ENCODE measurements at regions not wholly inside any gene's neighbourhood (a gene's known extent, or its start where the extent isn't known, plus 50 kb on each side); places are given as distances from the start of the nearest gene placed in this dataset.

DNA sequence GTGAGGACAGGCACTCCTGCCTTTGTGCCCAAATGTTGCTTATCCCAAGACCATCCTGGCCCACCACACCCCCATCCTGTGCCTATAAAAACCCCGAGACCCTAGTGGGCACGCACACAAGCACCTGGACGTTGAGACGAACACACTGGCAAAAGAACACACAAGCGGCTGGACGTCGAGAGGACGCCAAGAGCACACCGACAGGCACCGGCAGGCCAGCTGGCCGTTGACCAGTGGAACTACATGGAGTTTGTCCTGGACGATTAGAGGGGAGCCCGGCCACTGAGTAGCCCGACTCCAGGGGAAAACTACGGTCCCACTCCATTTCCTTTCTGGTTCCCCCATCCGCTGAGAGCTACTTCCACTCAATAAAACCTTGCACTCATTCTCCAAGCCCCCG lies 301.7 kb downstream of the PCDH10 start:
- H3K9me3 Mint-ChIP-seq: peaks cover 3% of the 10 kb centered on the region
- DNase-seq (no peak), ATAC-seq (no peak)
- no peaks in the 10 kb centered on the region for H3K4me1 Mint-ChIP-seq (ENCODE audit: low read depth)
- no peaks in the 10 kb centered on the region for H3K36me3 Mint-ChIP-seq (ENCODE audit: insufficient read depth)
- no peak overlapping the region for H3K4me3 Mint-ChIP-seq
- H3K27me3 Mint-ChIP-seq (ENCODE audit: low read depth): no peaks in the 10 kb centered on the region

DNA sequence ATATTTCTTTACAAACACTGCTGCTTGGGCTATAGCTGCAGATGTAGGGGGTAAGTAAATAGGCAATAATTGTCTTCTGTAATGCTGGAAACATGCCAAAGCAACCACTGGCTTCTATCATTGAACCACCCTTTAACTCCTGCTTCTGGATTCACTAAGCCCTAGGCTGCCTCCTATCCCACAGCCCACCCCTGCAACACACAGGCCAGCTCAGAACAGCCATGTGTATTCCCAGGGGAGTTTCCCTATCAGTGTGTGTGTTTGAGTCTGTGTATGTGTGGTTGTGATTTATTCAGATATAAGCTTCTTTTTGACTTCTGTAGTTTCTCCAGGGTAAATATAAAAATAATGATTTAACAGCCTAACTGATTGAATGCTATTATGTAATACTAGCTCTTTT lies 291.3 kb downstream of the PCDH10 start:
- Mint-ChIP-seq H3K27me3 (ENCODE audit: low read depth) (no peaks in the 10 kb centered on the region), H3K4me3 (no peak overlapping the region), H3K9me3 (peaks cover 4% of the 10 kb centered on the region), H3K36me3 (ENCODE audit: insufficient read depth) (no peaks in the 10 kb centered on the region), H3K4me1 (ENCODE audit: low read depth) (no peaks in the 10 kb centered on the region)
- ATAC-seq (no peak), DNase-seq (no peak)

DNA sequence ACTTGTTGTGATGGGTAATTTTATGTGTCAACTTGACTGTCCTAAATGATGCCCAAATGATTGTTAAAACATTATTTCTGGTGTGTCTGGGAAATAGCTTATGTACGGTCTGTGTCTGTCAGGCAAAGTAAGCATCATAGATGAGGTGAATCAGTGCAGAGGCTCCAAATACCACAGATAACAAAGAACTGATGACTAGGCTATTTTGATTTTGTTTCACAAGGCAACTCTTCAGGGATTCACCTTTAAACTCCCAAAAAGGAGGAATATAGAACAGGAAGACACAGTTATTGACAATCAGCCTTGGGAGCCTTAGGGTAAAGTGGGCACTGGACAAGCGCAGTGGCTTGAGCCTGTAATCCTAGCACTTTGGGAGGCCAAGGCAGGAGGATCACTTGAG lies 290.7 kb downstream of the PCDH10 start:
- H3K4me1 Mint-ChIP-seq (ENCODE audit: low read depth): no peaks in the 10 kb centered on the region

DNA sequence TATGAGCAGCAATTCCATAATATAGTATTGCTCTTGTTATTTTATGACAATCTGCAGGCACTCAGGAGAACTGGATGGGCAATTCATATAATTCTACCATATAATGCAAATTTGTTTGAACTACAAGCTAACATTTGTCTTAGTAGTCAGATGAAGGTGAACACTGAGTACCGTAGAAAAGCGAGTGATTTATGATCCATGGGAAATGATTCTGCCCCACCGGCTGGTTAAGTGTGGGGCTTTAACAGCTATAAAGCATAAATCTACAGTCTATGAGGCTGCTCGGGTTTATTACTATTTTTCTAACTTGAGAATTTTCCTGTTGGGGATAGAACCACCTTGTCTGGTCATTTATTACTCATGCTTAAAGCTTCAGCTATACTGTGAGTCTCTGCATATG lies 275.5 kb downstream of the PCDH10 start:
- Mint-ChIP-seq H3K9me3 (peaks cover 13% of the 10 kb centered on the region), H3K4me3 (no peak overlapping the region), H3K4me1 (ENCODE audit: low read depth) (no peaks in the 10 kb centered on the region), H3K36me3 (ENCODE audit: insufficient read depth) (no peaks in the 10 kb centered on the region), H3K27me3 (ENCODE audit: low read depth) (no peaks in the 10 kb centered on the region)
- no peak for DNase-seq
- no peak for ATAC-seq

More for the DNA sequence above, 290.7 kb downstream of the PCDH10 start:
- H3K9me3 Mint-ChIP-seq: peaks cover 4% of the 10 kb centered on the region
- DNase-seq (no peak), ATAC-seq (no peak)
- no peaks in the 10 kb centered on the region for H3K27me3 Mint-ChIP-seq (ENCODE audit: low read depth)
- no peaks in the 10 kb centered on the region for H3K36me3 Mint-ChIP-seq (ENCODE audit: insufficient read depth)
- no peak overlapping the region for H3K4me3 Mint-ChIP-seq

DNA sequence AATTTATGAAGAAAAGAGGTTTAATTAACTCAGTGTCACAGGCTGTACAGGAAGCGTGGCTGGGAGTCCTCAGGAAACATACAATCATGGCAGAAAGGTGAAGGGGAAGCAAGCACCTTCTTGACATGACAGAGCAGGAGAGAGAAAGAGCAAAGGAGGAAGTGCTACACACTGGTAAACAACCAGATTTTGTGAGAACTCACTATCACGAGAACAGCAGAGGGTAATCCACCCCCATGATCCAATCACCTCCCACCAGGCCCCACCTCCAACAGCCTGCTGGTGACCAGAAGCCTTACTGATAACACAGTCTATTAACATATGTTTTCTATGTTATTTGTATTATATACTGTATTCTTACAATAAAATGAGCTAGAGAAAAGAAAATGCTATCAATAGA lies 254.8 kb downstream of the PCDH10 start:
- H3K27me3 Mint-ChIP-seq (ENCODE audit: low read depth): no peaks in the 10 kb centered on the region
- ATAC-seq (no peak), DNase-seq (no peak)
- no peak overlapping the region for H3K4me3 Mint-ChIP-seq
- H3K4me1 Mint-ChIP-seq (ENCODE audit: low read depth): no peaks in the 10 kb centered on the region
- H3K36me3 Mint-ChIP-seq (ENCODE audit: insufficient read depth): no peaks in the 10 kb centered on the region
- H3K9me3 Mint-ChIP-seq: peaks cover 11% of the 10 kb centered on the region

DNA sequence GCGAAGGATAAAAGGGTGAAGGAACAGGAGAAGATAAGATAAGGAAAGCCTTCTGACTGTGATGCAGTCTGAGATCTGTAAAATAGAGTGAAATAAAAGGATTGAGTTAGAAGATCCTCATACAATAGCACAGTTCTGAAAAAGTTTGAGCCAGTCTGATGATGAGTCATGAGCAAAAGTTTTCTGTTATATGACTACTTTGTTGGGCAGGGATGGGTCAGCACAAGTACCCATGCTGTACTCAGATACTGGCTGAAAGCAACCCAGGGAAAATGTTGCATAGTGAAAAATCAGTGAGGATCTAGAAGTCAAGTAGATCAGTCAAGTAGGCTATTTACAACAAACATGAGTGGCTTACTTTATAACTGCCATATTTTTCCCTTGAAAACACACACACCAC lies 253.5 kb downstream of the PCDH10 start:
- no peak overlapping the region for H3K4me3 Mint-ChIP-seq
- no peaks in the 10 kb centered on the region for H3K27me3 Mint-ChIP-seq (ENCODE audit: low read depth)
- ATAC-seq (no peak), DNase-seq (no peak)
- H3K36me3 Mint-ChIP-seq (ENCODE audit: insufficient read depth): no peaks in the 10 kb centered on the region
- peaks cover 18% of the 10 kb centered on the region for H3K9me3 Mint-ChIP-seq
- H3K4me1 Mint-ChIP-seq (ENCODE audit: low read depth): no peaks in the 10 kb centered on the region

DNA sequence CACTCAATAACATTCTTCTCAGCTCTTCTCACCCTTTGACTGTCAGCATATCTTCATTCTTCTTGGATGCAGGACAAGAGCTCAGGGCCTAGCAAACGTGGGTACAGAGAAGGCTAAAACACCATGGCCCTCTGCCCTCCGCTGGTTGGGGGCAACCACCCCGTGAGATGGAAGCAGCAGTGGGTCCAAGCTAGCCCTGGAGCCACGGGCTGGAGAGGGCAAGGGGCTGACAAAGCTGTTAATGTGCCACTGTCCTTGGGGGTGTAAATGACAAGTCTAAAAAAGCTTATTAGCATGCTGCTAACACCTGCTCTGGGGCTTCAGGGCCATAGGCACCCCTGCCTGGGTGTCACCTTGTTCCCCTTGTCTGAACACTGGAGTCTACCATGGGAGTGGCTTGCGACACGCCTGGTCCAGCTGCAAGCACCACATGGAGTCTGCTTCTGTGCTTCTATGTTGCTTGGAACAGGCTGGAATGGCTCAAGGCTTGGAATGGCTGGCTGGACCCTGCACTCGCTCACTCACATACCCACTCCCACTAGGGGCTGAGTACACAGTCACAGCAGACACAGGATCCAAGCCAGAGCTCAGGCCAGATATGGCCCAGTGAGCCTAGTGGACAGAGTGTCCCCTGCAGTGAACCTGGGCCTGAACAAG lies 246.0 kb downstream of the PCDH10 start:
- no peak overlapping the region for H3K4me3 Mint-ChIP-seq
- no peak for DNase-seq
- H3K36me3 Mint-ChIP-seq (ENCODE audit: insufficient read depth): no peaks in the 10 kb centered on the region
- H3K4me1 Mint-ChIP-seq (ENCODE audit: low read depth): no peaks in the 10 kb centered on the region
- H3K9me3 Mint-ChIP-seq: peaks cover 10% of the 10 kb centered on the region
- peak in 1 of 2 donors; percentile 23 for ATAC-seq
- no peaks in the 10 kb centered on the region for H3K27me3 Mint-ChIP-seq (ENCODE audit: low read depth)

DNA sequence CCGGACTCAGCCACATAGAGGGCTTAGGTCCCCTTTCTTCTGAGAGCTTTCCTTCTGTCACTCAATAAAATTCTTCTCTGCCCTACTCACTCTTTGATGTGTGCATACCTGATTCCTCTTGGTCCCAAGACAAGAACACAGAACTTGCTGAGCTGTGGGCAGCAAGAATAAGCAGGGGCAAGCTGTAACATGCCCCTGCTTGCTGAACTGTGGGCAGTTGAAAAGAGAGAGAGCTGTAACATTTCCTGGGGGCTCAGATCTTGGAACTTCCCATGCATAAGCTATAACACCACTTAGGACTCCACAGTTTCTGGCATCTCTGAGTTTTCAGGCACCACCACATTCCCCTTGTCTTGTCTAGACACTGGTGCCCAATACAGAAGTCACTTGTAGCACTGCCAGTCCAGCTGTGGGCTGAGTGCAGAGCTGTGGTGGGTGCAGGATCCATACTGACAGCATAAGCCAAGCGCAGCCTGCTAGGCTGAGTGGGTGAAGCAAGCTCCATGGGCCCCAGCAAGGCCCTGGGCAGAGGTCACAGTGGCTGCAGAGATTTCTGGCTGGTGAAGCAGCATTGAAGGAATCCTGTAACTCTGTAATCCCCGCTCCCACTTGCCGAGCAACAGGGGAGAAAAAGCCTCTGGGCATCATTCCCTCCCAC lies 241.2 kb downstream of the PCDH10 start:
- H3K27me3 Mint-ChIP-seq (ENCODE audit: low read depth): no peaks in the 10 kb centered on the region
- no peaks in the 10 kb centered on the region for H3K4me1 Mint-ChIP-seq (ENCODE audit: low read depth)
- DNase-seq: no peak
- no peaks in the 10 kb centered on the region for H3K36me3 Mint-ChIP-seq (ENCODE audit: insufficient read depth)
- H3K9me3 Mint-ChIP-seq: no peaks in the 10 kb centered on the region
- ATAC-seq: no peak
- H3K4me3 Mint-ChIP-seq: no peak overlapping the region

DNA sequence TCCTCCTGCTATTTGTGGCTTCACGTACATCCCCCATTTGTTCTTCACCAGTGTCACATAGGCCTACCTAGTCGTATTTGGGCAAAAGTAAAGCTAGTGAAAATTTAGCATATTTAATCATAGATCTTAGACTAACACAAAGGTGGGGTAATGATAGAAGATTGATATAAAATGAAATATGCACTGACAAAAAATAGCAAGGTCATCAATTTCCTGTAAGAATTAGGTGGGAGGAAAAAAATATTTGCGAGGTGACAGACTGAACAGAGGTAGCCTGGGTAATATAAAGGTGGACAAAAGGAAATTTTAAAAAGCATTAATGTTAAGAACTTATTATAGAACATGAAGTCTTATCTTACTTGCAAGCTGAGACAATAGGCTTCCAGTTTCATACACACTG lies 239.9 kb downstream of the PCDH10 start:
- H3K9me3 Mint-ChIP-seq: no peaks in the 10 kb centered on the region

DNA sequence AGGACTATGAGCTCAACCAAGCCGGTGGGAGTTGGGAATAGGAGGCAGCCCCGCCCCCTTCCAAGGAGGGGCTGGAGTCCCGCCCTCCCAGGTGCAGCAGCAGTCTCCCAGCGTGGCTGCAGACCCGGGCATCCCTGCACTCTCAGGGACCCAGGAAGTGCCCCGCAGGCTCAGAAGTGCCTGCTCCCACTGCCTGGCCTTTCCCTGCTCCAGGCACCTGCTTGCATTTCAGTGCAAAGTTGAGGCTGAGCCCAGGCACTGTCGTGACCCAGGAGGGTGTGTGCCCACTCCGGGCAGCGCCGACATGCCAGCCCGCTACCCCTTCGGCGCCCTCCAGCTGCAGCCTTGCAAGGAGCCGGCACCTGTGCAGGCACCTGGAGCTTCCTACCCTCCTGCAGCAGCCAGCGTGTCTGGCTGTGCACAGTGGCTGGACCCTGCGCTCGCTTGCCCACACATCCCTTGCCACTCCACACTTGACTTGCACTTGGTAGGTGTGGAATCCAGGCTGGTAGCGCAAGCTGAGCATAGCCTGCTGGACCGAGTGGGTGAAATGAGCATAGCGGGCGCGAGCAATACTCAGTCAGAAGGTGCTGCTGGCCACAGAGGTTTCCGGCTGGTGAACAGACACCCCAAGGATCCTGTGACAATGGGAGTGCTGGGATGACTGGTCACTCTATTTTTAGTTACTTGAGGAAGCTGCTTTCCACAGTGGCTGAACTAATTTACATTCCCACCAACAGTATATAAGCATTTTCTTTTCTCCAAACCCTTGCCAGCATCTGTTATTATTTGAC lies 236.3 kb downstream of the PCDH10 start:
- ATAC-seq (no peak), DNase-seq (no peak)
- Mint-ChIP-seq H3K36me3 (ENCODE audit: insufficient read depth) (no peaks in the 10 kb centered on the region), H3K9me3 (no peaks in the 10 kb centered on the region), H3K27me3 (ENCODE audit: low read depth) (no peaks in the 10 kb centered on the region), H3K4me3 (no peak overlapping the region), H3K4me1 (ENCODE audit: low read depth) (no peaks in the 10 kb centered on the region)

More for the DNA sequence above, 239.9 kb downstream of the PCDH10 start:
- H3K36me3 Mint-ChIP-seq (ENCODE audit: insufficient read depth): no peaks in the 10 kb centered on the region
- H3K27me3 Mint-ChIP-seq (ENCODE audit: low read depth): no peaks in the 10 kb centered on the region
- DNase-seq (no peak), ATAC-seq (no peak)
- H3K4me3 Mint-ChIP-seq: no peak overlapping the region
- no peaks in the 10 kb centered on the region for H3K4me1 Mint-ChIP-seq (ENCODE audit: low read depth)

DNA sequence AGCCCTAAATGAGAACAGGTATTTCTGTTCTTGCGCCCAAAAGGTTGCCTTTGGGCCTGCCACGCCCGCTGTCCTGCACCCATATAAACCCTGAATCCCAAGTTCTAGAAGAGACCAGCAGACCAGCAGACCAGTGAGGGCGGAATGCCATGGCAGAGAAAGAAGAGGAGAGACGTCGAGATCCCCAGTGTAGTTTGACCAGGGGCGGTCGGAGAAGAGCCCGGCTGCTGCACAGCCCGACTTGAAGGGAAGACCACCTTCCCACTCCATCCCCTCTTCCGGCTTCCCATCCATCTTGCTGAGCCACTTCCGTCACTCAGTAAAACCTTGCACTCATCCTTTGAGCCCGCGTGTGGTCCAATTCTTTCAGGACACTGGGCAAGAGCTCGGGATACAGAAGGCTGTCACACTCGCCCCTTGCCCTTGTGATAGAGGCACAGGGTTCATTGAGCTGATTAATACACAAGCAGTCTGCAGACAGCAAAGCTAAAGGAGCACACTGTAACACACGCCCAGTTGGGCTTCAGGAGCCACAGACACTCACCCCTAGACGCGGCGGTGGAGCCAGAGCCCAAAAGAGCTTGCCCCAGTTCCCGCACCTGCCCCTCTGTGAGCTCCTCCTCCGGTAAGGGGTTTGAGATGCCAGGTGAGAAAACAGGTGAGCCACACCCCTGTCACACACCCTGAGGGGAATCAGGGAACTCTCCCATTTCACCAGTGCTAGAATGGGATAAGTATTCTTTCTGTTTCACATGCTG lies 230.8 kb downstream of the PCDH10 start:
- ATAC-seq (no peak), DNase-seq (no peak)
- no peak overlapping the region for H3K4me3 Mint-ChIP-seq
- H3K27me3 Mint-ChIP-seq (ENCODE audit: low read depth): no peaks in the 10 kb centered on the region
- no peaks in the 10 kb centered on the region for H3K36me3 Mint-ChIP-seq (ENCODE audit: insufficient read depth)
- H3K4me1 Mint-ChIP-seq (ENCODE audit: low read depth): no peaks in the 10 kb centered on the region
- H3K9me3 Mint-ChIP-seq: peaks cover 13% of the 10 kb centered on the region

DNA sequence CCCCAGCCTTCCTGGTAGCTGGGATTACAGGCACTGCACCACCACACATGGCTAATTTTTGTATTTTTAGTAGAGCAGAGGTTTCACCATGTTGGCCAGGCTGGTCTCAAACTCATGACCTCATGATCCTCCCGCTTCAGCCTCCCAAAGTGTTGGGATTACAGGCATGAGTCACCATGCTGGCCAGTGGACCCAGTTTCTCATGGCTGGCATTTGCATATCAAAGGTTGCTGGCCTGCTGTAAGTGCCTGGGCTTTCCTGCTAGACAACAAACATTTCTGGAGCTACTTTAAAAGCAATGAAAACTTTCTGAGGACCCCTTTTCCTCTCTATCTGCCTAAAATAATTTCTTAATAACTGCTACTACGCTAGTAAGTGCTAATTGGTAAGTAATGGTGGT lies 228.2 kb downstream of the PCDH10 start:
- Mint-ChIP-seq H3K4me1 (ENCODE audit: low read depth) (no peaks in the 10 kb centered on the region), H3K4me3 (no peak overlapping the region), H3K27me3 (ENCODE audit: low read depth) (no peaks in the 10 kb centered on the region), H3K36me3 (ENCODE audit: insufficient read depth) (no peaks in the 10 kb centered on the region), H3K9me3 (peaks cover 13% of the 10 kb centered on the region)
- no peak for ATAC-seq
- DNase-seq: no peak

DNA sequence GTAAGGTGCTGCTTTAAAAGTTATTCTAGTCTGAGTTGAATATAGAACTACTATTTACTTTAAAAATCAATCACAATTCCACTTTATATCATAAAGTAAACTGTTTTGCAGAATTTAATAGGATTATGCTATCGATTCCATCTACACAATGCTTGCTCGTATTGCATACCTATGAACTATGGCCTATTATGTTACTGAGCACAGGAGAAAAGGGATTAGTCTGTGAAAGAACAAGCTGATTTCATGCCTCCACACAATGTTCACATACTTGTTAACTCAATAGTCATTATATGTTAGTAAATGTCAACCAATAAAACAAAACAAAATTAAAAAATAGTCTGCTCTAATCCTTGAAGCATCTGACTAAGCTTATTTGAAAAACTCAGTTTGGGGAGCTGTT lies 223.6 kb downstream of the PCDH10 start:
- no peaks in the 10 kb centered on the region for H3K27me3 Mint-ChIP-seq (ENCODE audit: low read depth)
- H3K9me3 Mint-ChIP-seq: peaks cover 6% of the 10 kb centered on the region
- H3K4me1 Mint-ChIP-seq (ENCODE audit: low read depth): no peaks in the 10 kb centered on the region
- H3K4me3 Mint-ChIP-seq: no peak overlapping the region
- ATAC-seq: no peak
- H3K36me3 Mint-ChIP-seq (ENCODE audit: insufficient read depth): no peaks in the 10 kb centered on the region
- DNase-seq: no peak

DNA sequence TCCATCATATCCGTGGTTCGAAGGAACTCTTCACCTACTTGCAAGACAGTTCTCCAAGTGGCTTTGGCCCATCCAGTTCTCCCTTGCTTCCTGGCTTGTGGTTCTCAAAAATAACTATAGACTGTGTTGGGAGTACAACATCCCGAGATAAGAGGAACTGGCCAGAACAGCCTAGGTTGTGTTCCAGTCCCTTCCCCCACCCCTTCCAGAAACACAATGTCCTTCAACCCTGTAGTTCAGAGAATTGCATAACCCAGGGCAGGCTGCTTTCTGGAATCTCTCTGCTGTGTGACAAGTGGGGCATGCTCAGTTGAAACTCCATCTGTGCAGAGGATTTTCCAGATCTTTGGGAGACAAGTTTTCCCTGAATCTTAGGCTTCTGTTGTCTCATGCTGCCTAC lies 206.5 kb downstream of the PCDH10 start:
- no peaks in the 10 kb centered on the region for H3K36me3 Mint-ChIP-seq (ENCODE audit: insufficient read depth)
- no peak for ATAC-seq

More for the DNA sequence above, 206.5 kb downstream of the PCDH10 start:
- Mint-ChIP-seq H3K9me3 (peaks cover 29% of the 10 kb centered on the region), H3K27me3 (ENCODE audit: low read depth) (no peaks in the 10 kb centered on the region), H3K4me1 (ENCODE audit: low read depth) (no peaks in the 10 kb centered on the region), H3K4me3 (no peak overlapping the region)
- no peak for DNase-seq

All from activated T-cell treated with anti-CD3 and anti-CD28 coated beads, Interleukin-2, amount 50 U/mL, for 4 hours (primary cell).